ENCODE measurements at regions not wholly inside any gene's neighbourhood (a gene's known extent, or its start where the extent isn't known, plus 50 kb on each side); places are given as distances from the start of the nearest gene placed in this dataset.

- H3K27me3 ChIP-seq (ENCODE audit: control insufficient read depth in 4 of 4, insufficient read depth in 4 of 4, low read length in 3 of 4): no peaks in the 10 kb centered on the region
- TF ChIP-seq REST (IDR thresholded peaks at IDR 0.05): no peak
- no peak for TF ChIP-seq JUND (IDR thresholded peaks at IDR 0.05)
- TF ChIP-seq HNF4A (conservative IDR thresholded peaks at IDR 0.05): no peak
- H3K27ac ChIP-seq (ENCODE audit: low read depth in 1 of 2, low read length in 2 of 2): no peak overlapping the region
- H3K36me3 ChIP-seq (ENCODE audit: control insufficient read depth in 4 of 4, insufficient read depth in 3 of 4, low read depth in 1 of 4, low read length in 3 of 4): no peaks in the 10 kb centered on the region
- no peak overlapping the region for H3K4me3 ChIP-seq (ENCODE audit: low read depth in 1 of 3, low read length in 3 of 3)
- WGBS: 70% methylated on average over 5 of the region's 5 CpGs
- no peak overlapping the region for H3K9ac ChIP-seq (ENCODE audit: low read depth in 1 of 2, low read length in 2 of 2)
- no peak for DNase-seq (ENCODE audit: low spot score)
- no peaks in the 10 kb centered on the region for H3K4me1 ChIP-seq (ENCODE audit: control insufficient read depth in 4 of 4, insufficient read depth in 4 of 4, low read length in 3 of 4)
- H3K9me3 ChIP-seq (ENCODE audit: control insufficient read depth in 4 of 4, low read length in 3 of 4): no peaks in the 10 kb centered on the region
These were observed 130.0 kb upstream of the MTNR1B start for GRCh38 chr11:92839450-92839849.

GRCh38 chr11:92841719-92842118, 127.7 kb upstream of the MTNR1B start:
- no peaks in the 10 kb centered on the region for H3K9me3 ChIP-seq (ENCODE audit: control insufficient read depth in 4 of 4, low read length in 3 of 4)
- DNase-seq (ENCODE audit: low spot score): no peak
- WGBS: 88% methylated on average over 1 of the region's 1 CpG
- TF ChIP-seq YY1 (IDR thresholded peaks at IDR 0.05) (no peak), HNF4G (IDR thresholded peaks at IDR 0.05) (no peak), CTCF (IDR thresholded peaks at IDR 0.05; ENCODE audit: low read depth, low read length, missing input control) (no peak), TAF1 (conservative IDR thresholded peaks at IDR 0.05) (no peak), SP1 (IDR thresholded peaks at IDR 0.05) (no peak)
- H3K4me3 ChIP-seq (ENCODE audit: low read depth in 1 of 3, low read length in 3 of 3): no peak overlapping the region
- H3K4me1 ChIP-seq (ENCODE audit: control insufficient read depth in 4 of 4, insufficient read depth in 4 of 4, low read length in 3 of 4): no peaks in the 10 kb centered on the region
- no peak overlapping the region for H3K9ac ChIP-seq (ENCODE audit: low read depth in 1 of 2, low read length in 2 of 2)
- H3K27me3 ChIP-seq (ENCODE audit: control insufficient read depth in 4 of 4, insufficient read depth in 4 of 4, low read length in 3 of 4): no peaks in the 10 kb centered on the region
- no peaks in the 10 kb centered on the region for H3K36me3 ChIP-seq (ENCODE audit: control insufficient read depth in 4 of 4, insufficient read depth in 3 of 4, low read depth in 1 of 4, low read length in 3 of 4)
- no peak overlapping the region for H3K27ac ChIP-seq (ENCODE audit: low read depth in 1 of 2, low read length in 2 of 2)

GRCh38 chr11:92843455-92843854, 126.0 kb upstream of the MTNR1B start:
- no peaks in the 10 kb centered on the region for H3K9me3 ChIP-seq (ENCODE audit: control insufficient read depth in 4 of 4, low read length in 3 of 4)
- no peak overlapping the region for H3K9ac ChIP-seq (ENCODE audit: low read depth in 1 of 2, low read length in 2 of 2)
- no peaks in the 10 kb centered on the region for H3K36me3 ChIP-seq (ENCODE audit: control insufficient read depth in 4 of 4, insufficient read depth in 3 of 4, low read depth in 1 of 4, low read length in 3 of 4)
- H3K27me3 ChIP-seq (ENCODE audit: control insufficient read depth in 4 of 4, insufficient read depth in 4 of 4, low read length in 3 of 4): no peaks in the 10 kb centered on the region
- 87% methylated on average over 4 of the region's 4 CpGs for WGBS
- H3K4me3 ChIP-seq (ENCODE audit: low read depth in 1 of 3, low read length in 3 of 3): no peak overlapping the region
- no peak overlapping the region for H3K27ac ChIP-seq (ENCODE audit: low read depth in 1 of 2, low read length in 2 of 2)
- no peaks in the 10 kb centered on the region for H3K4me1 ChIP-seq (ENCODE audit: control insufficient read depth in 4 of 4, insufficient read depth in 4 of 4, low read length in 3 of 4)
- DNase-seq (ENCODE audit: low spot score): no peak
- TF ChIP-seq ZBTB33 (IDR thresholded peaks at IDR 0.05) (no peak), TAF1 (conservative IDR thresholded peaks at IDR 0.05) (no peak), REST (IDR thresholded peaks at IDR 0.05) (no peak), RXRA (IDR thresholded peaks at IDR 0.05) (no peak), HNF4A (conservative IDR thresholded peaks at IDR 0.05) (no peak), MAX (IDR thresholded peaks at IDR 0.05) (no peak), JUND (IDR thresholded peaks at IDR 0.05) (no peak), HNF4G (IDR thresholded peaks at IDR 0.05) (no peak), ATF3 (IDR thresholded peaks at IDR 0.05) (no peak), NR2F2 (IDR thresholded peaks at IDR 0.05) (no peak), GABPA (IDR thresholded peaks at IDR 0.05 in 1 of 2, conservative IDR thresholded peaks at IDR 0.05 in 1 of 2) (no peak), YY1 (IDR thresholded peaks at IDR 0.05) (no peak), EGR1 (IDR thresholded peaks at IDR 0.05; ENCODE audit: low read depth in 2 of 2) (no peak), FOXA2 (IDR thresholded peaks at IDR 0.05) (no peak), RAD21 (IDR thresholded peaks at IDR 0.05) (no peak), SP1 (IDR thresholded peaks at IDR 0.05) (no peak), FOXA1 (IDR thresholded peaks at IDR 0.05) (no peak)

All from liver (tissue), 8 donors.